ENCODE measurements at regions not wholly inside any gene's neighbourhood (a gene's known extent, or its start where the extent isn't known, plus 50 kb on each side); places are given as distances from the start of the nearest gene placed in this dataset.
"Not testable (repeated sequence)": the region's sequence is repeated elsewhere in the genome, so short reads cannot be mapped to it uniquely, and the experiment has no call there.

DNA sequence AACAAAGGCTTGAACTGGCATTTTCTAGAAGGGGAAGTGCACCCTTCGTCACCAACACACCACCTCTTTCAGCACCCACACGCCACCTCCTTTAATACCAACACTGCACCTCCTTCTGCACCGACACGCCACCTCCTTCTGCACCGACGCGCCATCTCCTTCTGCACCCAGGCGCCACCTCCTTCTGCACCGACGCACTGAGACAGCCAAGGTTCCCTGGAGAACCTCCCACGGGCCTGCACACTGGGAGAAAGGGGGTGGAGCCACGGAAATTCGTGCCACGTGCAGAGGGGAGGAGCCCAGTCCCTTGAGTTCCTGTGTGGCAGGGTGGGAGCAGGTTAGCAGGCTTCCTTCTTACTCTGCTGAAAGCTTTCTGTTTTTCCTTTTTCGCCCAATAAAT is 327.9 kb upstream of the C1orf174 start:
- no peak for DNase-seq

- DNase-seq = no peak
Measured at GRCh38 chr1:4253935-4254334, 353.9 kb upstream of the C1orf174 start.

GRCh38 chr1:4256351-4256750 is 356.3 kb upstream of the C1orf174 start:
- no peak for DNase-seq

DNA sequence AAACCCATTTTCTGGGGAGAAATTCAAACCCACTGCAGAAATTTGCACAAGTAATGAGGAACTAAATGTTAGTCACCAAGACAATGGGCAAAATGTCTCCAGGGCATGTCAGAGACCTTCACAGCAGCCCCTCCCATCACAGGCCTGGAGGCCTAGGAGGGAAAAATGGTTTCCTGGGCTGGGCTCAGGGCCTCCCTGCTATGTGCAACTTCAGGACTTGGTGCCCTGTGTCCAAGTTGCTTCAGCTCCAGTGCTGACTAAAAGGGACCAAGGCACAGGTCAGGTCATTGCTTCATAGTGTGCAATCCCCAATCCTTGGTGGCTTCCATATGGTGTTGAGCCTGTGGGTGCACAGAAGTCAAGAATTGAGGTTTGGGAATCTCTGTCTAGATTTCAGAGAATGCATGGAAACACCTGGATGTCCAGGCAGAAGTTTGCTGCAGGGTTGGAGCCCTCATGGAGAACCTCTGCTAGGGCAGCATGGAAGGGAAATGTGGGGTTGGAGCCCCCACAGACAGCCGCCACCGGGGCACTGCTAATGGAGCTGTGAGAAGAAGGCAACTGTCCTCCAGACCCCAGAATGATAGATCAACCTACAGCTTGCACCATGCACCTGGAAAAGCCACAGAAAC is 358.2 kb upstream of the C1orf174 start:
- not testable (repeated sequence) for DNase-seq

DNA sequence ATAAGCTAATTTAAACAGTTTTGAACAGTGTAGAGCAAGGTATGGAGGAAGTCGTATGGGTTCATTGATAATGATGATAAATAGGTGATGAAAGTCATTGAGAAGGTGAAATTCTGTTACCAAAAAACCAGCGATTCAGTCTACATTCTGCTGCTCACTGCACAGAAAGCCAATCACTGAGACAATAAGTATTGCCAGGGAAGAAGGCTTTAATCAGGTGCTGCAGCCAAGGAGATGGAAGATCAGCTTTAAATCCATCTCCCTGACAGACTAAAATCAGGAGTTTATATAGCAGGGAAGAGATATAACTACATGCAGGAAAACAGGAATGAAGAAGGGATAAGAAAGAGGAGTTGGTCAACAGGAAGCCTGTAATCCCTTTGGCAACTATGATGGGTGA is 361.3 kb upstream of the C1orf174 start:
- no peak for DNase-seq

- no peak for DNase-seq
Measured at GRCh38 chr1:4262665-4263064, 362.6 kb upstream of the C1orf174 start.

- no peak for DNase-seq
Measured at GRCh38 chr1:4263699-4264098, 363.6 kb upstream of the C1orf174 start.

DNA sequence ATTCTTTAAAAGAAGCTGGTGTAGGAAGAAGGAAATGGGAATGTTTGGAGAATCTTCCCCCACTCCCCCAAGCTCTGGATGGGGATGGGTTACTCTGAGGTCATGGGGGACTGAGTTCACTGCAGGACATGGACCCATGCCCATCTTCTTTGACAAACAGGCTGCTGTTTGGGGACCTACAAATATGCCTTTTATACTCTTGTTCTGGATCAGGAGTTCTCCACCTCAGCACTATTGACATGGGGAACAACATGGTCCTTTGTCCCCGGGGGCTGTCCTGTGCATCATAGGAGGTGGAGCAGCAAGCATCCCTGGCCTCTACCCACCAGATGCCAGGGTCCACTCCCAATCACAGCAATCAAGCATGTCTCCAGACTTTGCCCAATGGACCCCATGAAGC is 365.8 kb upstream of the C1orf174 start:
- no peak for DNase-seq

- no peak for DNase-seq
Measured at GRCh38 chr1:4267381-4268261, 367.5 kb upstream of the C1orf174 start.

DNA sequence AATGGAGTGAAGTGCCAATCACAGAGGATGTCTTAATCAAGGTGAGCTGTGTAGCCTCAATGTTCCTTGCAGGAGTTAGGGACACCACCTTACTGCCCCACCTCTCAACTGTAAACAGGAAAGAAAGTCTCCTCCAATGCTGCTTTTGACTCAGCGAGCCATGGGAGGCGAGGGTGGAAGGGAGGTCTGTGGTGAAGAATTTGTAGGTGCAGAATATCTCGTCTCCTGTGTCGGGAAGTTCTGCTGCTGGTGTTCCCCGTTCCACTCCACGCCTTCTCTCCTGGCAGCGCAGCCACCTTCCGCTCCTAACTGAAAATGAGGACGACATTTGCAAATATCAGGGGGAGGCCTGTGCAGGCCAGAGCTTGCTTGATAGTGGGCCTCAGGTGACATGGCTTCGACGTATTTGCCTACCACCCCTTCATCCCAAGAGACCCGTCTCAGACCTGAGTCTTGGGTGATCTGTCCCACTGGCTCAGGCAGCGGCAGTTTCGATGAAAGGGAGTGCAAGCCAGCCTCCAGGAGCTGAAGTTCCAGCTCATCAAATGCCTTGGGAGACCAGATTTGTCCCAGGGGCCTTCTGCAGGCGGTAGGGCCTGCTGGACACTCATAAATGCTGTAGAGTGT is 368.3 kb upstream of the C1orf174 start:
- no peak for DNase-seq

GRCh38 chr1:4268889-4269284 is 368.8 kb upstream of the C1orf174 start:
- DNase-seq = no peak

DNA sequence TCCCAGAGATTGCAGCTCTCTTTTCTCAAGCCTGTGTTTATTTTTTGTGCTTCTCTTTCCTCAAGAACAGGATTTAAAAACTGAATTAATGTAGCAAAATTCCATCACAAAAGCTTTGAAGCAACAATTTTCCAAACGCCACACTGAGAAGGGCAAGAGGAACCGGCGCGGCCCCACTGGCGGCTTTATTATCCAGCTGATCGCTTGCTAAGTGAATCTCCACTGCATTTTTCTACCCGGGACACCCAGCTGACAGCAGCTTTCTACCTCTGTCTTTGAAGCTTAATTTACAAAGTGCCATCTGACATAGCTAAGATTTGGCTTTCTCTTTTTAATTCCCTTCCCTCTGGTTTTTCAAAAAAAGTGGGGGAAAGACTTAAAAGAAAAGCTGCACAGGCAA is 369.3 kb upstream of the C1orf174 start:
- DNase-seq = no peak

- no peak for DNase-seq
Measured at GRCh38 chr1:4269952-4270570, 370.0 kb upstream of the C1orf174 start.

- DNase-seq = no peak
Measured at GRCh38 chr1:4270651-4271337, 370.7 kb upstream of the C1orf174 start.

GRCh38 chr1:4271338-4271998 is 371.4 kb upstream of the C1orf174 start:
- no peak for DNase-seq

- DNase-seq = no peak
Measured at GRCh38 chr1:4272568-4272967, 372.5 kb upstream of the C1orf174 start.

GRCh38 chr1:4273243-4273642 is 373.2 kb upstream of the C1orf174 start:
- DNase-seq = no peak

DNA sequence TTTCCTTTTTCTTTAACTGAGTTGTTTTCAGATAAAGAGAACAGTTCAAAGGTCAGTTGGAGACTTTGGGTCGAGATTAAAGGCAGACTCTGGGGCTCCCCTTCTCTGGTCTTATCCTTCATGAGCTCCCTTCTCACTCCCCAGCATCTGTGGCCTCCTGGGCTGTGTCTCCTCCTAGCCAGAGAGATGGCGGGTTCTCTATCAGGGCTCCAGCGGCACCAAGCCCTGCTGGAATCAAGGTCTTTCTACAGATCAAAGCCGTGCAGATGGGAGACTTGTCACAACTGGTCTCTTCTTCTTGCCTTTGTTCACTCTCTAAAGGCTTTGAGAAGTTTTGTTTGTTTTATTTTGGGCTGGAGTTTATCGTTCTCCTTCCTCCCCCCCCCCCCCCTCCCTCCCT is 373.7 kb upstream of the C1orf174 start:
- no peak for DNase-seq

DNA sequence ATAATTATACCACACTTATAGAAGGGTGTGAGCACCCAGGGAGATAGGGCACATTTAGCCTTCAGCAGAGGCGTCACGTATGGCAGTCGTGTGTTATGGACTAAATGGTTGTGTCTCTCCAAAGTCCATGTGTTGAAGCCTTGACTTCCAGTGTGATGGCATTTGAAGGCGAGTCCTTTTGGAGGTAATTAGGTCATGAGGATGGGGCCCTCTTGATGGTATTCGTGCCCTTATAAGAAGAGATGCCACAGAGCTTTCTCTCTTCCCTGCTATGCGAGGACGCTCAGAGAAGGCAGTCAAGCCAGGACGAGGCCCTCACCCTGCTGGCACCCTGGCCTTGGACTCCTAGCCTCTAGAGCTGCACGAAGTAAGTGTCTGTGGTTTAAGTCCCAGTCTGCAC is 375.0 kb upstream of the C1orf174 start:
- DNase-seq = no peak

DNA sequence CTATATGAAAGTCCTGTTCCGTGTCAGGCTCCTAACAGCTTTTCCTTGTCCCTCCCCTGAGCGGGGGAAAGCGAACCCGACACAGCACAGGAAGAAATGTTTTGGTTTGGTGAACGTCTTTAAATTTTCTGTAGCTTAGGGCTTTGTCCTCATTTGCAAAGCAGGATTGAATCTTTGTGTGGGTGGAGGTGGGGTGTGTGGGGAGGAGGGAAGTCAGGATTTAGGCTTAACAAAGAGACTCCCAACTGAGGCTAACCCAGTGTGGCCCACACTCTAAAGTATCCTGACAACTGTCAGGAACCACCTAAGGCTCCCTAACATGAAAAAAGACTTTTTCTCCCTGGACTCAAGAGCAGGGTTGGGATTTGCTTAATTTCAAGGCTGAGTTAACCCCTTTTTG is 376.2 kb upstream of the C1orf174 start:
- DNase-seq = no peak

GRCh38 chr1:4277598-4277997 is 376.8 kb upstream of the AJAP1 start:
- DNase-seq = no peak

DNA sequence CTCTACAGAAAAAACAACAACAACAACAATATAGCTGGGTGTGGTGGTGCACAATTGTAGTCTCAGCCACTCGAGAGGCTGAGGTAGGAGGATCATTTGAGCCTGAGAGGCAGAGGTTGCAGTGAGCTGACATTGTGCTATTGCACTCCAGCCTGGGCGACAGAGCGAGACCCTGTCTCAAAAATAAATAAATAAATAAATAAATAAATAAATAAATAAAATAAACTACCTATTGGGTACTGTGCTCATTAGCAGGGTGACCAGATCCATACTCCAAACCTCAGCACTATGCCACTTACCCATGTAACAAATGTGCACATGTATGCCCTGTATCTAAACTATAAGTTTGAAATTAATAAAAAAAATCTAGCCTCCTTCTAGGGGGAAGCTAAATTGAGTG is 369.4 kb upstream of the AJAP1 start:
- DNase-seq = no peak

Measured in right forelimb (tissue), 1 donor.